PFSK-1 (cell line): ENCODE measurements at regions not wholly inside any gene's neighbourhood (a gene's known extent, or its start where the extent isn't known, plus 50 kb on each side); places are given as distances from the start of the nearest gene placed in this dataset.

Experiments
- FOXP2 ChIP-seq: optimal IDR thresholded peaks from 2 replicates; pipeline ENCODE3; 2011; ENCODE audit warnings: borderline replicate concordance, control low read depth, inconsistent platforms; ENCODE audit not compliant: insufficient read depth; ENCODE audit errors: extremely low read length, extremely low read depth
- POLR2AphosphoS5 ChIP-seq: IDR thresholded peaks from 2 replicates; pipeline ENCODE4 v1.6.1; 2012; ENCODE audit warnings: low read depth, mild to moderate bottlenecking, control low read depth, low read length, moderate library complexity
- SIN3A ChIP-seq: IDR thresholded peaks from 2 replicates; pipeline ENCODE4 v1.6.1; 2012; ENCODE audit warnings: mild to moderate bottlenecking, low read length, moderate library complexity, borderline replicate concordance; ENCODE audit not compliant: insufficient read depth
- TAF1 ChIP-seq: IDR thresholded peaks from 2 replicates; pipeline ENCODE4 v1.6.1; 2012; ENCODE audit warnings: low read length, control low read depth, borderline replicate concordance; ENCODE audit not compliant: insufficient read depth
- TF ChIP-seq, protein P1 (sequence below), 2 experiments: IDR thresholded peaks; 2 replicates each; pipeline versions ENCODE4 v1.6.1 to v1.8.0; 2011 to 2012; ENCODE audit warnings: low read depth in 2 of 2, low read length in 2 of 2, control low read depth in 1 of 2, inconsistent platforms in 1 of 2, mild to moderate bottlenecking in 1 of 2, moderate library complexity in 1 of 2; ENCODE audit not compliant: insufficient read depth in 1 of 2

DNA sequence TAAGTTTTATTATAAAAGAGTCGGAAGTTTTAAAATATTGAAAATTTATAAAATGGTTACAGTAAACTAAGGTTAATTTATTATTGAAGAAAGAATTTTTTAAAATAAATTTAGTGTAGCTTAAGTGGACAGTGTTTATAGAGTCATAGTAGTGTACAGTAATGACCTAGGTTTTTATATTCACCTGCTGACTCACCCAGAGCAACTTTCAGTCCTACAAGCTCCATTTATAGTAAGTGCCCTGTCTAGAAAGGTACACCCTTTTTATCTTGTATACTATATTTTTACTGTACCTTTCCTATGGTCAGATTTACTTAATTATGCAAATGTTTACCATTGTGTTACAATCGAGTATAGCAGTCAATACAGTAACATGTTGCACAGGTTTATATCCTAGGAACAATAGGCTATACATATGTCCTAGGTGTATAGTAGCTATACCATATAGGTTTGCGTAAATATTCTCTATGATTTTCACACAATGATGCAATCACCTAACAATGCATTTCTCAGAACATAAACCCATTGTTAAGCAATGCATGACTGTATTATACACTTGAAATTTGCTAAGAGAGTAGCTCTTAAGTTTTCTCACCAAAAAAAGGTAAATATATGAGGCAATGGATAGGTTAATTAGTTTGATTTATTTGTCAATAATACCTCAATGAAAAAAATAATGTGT, 106.9 kb upstream of the CD96 start:
- no peak for TF ChIP-seq TAF1
- TF ChIP-seq, protein P1, sequence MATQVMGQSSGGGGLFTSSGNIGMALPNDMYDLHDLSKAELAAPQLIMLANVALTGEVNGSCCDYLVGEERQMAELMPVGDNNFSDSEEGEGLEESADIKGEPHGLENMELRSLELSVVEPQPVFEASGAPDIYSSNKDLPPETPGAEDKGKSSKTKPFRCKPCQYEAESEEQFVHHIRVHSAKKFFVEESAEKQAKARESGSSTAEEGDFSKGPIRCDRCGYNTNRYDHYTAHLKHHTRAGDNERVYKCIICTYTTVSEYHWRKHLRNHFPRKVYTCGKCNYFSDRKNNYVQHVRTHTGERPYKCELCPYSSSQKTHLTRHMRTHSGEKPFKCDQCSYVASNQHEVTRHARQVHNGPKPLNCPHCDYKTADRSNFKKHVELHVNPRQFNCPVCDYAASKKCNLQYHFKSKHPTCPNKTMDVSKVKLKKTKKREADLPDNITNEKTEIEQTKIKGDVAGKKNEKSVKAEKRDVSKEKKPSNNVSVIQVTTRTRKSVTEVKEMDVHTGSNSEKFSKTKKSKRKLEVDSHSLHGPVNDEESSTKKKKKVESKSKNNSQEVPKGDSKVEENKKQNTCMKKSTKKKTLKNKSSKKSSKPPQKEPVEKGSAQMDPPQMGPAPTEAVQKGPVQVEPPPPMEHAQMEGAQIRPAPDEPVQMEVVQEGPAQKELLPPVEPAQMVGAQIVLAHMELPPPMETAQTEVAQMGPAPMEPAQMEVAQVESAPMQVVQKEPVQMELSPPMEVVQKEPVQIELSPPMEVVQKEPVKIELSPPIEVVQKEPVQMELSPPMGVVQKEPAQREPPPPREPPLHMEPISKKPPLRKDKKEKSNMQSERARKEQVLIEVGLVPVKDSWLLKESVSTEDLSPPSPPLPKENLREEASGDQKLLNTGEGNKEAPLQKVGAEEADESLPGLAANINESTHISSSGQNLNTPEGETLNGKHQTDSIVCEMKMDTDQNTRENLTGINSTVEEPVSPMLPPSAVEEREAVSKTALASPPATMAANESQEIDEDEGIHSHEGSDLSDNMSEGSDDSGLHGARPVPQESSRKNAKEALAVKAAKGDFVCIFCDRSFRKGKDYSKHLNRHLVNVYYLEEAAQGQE (IDR thresholded peaks at IDR 0.05; ENCODE audit: insufficient read depth in 1 of 2, low read depth in 2 of 2, low read length in 2 of 2), result no peak
- no peak for TF ChIP-seq SIN3A
- no peak for TF ChIP-seq POLR2AphosphoS5
- no peak for TF ChIP-seq FOXP2

DNA sequence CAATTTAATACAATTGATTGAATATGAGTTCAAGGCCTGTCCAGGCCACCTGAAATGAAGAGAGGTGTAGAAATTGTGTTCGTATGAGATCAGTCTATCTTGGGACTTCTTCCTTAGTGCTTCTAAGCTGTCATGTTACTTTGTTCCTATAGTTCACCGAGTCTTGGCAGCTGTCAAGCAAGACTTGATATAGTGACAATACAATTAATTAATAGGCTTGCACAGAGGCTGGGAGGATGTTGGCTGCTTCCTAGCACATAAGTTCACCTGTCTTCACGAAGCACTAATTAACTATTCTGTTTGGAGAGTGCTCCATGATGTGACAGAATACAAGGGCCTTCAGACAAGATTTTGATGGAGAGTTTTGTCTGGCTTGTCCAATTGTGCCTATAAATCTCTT, 103.7 kb upstream of the CD96 start:
- TF ChIP-seq SIN3A, result no peak
- TF ChIP-seq TAF1, result no peak
- TF ChIP-seq, protein P1 (IDR thresholded peaks at IDR 0.05; ENCODE audit: insufficient read depth in 1 of 2, low read depth in 2 of 2, low read length in 2 of 2), result no peak
- no peak for TF ChIP-seq POLR2AphosphoS5
- TF ChIP-seq FOXP2, result no peak

DNA sequence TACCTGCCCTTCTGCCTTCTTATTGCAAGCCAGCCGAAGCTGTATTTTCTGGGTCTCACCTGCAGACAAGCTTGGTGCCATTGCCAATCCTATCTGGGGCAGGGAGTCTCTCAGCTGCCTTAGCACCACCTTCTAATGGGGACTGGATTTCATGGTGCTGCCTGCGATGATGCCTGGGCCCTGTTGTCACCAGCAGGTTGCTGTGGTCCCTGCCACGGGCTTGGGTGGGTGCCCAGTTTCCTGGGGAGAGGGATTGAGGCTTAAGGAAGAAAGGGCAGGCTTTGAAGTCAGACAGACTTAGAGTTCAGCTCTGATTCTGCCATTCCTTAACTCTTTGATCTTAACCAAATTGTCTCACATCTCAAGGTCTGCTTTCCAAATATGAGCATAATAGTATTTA, 87.4 kb upstream of the CD96 start:
- TF ChIP-seq TAF1 (no peak), FOXP2 (no peak), POLR2AphosphoS5 (no peak)

DNA sequence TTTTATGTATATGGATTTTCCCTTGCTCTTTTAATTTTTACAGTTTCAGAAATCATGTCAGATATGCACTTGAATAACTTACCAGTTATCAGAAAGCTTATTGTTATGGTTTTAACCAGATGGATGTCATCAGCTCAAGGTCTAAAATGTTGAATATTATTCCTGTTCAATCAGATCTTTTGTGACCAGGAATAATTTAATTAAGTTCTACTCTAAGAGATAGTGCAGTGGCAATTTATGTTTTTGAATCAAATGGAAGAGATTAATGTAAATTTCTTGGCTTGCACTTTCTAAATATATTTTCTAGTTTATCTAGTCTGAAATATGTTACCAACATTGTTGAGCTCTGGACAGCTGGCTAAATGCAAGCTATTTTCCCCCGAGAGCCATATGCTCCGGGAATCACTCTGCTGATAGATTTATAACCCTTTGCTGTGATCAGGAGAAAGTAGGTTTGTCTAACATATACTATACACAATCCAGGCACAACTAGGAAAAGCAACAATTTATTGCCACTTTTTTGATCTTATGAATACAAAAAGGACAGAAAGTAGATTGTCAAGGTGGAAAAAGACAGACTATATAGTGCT, 76.8 kb upstream of the CD96 start:
- TF ChIP-seq, protein P1 (IDR thresholded peaks at IDR 0.05; ENCODE audit: insufficient read depth in 1 of 2, low read depth in 2 of 2, low read length in 2 of 2), result no peak
- no peak for TF ChIP-seq TAF1
- no peak for TF ChIP-seq SIN3A
- TF ChIP-seq FOXP2, result no peak
- TF ChIP-seq POLR2AphosphoS5, result no peak

DNA sequence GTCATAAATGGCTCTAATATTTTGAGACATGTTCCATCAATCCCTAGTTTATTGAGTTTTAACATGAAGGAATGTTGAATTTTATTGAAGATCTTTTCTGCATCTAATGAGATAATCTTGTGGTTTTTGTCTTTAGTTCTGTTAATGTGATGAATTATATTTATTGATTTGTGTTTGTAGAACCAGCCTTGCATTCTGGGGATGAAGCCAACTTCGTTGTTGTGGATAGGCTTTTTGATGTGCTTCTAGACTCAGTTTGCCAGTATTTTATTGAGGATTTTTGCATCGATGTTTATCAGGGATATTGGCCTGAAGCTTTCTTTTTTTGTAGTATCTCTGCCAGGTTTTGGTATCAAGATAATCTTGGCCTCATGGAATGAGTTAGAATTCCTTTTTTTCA, 72.0 kb upstream of the CD96 start:
- TF ChIP-seq, protein P1 (IDR thresholded peaks at IDR 0.05; ENCODE audit: insufficient read depth in 1 of 2, low read depth in 2 of 2, low read length in 2 of 2), result no peak
- TF ChIP-seq FOXP2 (no peak), SIN3A (no peak), TAF1 (no peak), POLR2AphosphoS5 (no peak)

DNA sequence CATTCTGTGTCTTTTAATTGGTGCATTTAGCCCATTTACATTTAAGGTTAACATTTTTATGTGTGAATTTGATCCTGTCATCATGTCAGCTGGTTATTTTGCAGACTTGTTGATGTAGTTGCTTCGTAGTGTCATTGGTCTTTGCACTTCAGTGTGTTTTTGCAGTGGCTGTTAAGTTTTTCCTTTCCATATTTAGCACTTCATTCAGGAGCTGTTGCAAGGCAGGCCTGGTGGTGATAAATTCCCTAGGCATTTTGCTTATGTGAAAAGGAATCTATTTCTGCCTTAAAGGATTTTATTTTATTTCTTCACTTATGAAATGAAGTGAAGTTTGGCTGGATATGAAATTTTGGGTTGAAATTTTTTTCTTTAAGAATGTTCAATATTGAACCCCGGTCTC, 70.2 kb upstream of the CD96 start:
- TF ChIP-seq FOXP2 (no peak), POLR2AphosphoS5 (no peak), SIN3A (no peak), TAF1 (no peak)
- TF ChIP-seq, protein P1 (IDR thresholded peaks at IDR 0.05; ENCODE audit: insufficient read depth in 1 of 2, low read depth in 2 of 2, low read length in 2 of 2), result no peak
